Neural crest cell (in vitro differentiated cells): ENCODE measurements at regions not wholly inside any gene's neighbourhood (a gene's known extent, or its start where the extent isn't known, plus 50 kb on each side); places are given as distances from the start of the nearest gene placed in this dataset.
"Not testable (repeated sequence)": the region's sequence is repeated elsewhere in the genome, so short reads cannot be mapped to it uniquely, and the experiment has no call there.

Experiments used
- DNase-seq: peaks from one replicate; pipeline ENCODE4 v3.0.0; 2021; ENCODE audit warnings: low read depth, mixed read lengths, low spot score
- H3K27ac Mint-ChIP-seq: one replicate; pipeline ENCODE4 v1.8.0; 2021; ENCODE audit warnings: mild to moderate bottlenecking, mixed read lengths; ENCODE audit not compliant: unreplicated experiment
- H3K27me3 Mint-ChIP-seq: 2 replicates; pipeline ENCODE4 v1.8.0; 2021; ENCODE audit warnings: low read depth, mild to moderate bottlenecking, mixed read lengths
- H3K36me3 Mint-ChIP-seq: 2 replicates; pipeline ENCODE4 v1.8.0; 2021; ENCODE audit warnings: low read depth, mild to moderate bottlenecking, mixed read lengths
- H3K4me1 Mint-ChIP-seq: 2 replicates; pipeline ENCODE4 v1.8.0; 2021; ENCODE audit warnings: mixed read lengths
- H3K4me3 Mint-ChIP-seq: one replicate; pipeline ENCODE4 v1.8.0; 2021; ENCODE audit warnings: mild to moderate bottlenecking, mixed read lengths
- H3K9me3 Mint-ChIP-seq: 2 replicates; pipeline ENCODE4 v1.8.0; 2021; ENCODE audit warnings: mixed read lengths
- TF ChIP-seq, protein P1 (sequence below): fragments of 200-600 bp; sonication (generic); conservative IDR thresholded peaks from 2 replicates; pipeline ENCODE4 v1.5.0; 2021; ENCODE audit warnings: antibody characterized with exemption, mild to moderate bottlenecking

DNA sequence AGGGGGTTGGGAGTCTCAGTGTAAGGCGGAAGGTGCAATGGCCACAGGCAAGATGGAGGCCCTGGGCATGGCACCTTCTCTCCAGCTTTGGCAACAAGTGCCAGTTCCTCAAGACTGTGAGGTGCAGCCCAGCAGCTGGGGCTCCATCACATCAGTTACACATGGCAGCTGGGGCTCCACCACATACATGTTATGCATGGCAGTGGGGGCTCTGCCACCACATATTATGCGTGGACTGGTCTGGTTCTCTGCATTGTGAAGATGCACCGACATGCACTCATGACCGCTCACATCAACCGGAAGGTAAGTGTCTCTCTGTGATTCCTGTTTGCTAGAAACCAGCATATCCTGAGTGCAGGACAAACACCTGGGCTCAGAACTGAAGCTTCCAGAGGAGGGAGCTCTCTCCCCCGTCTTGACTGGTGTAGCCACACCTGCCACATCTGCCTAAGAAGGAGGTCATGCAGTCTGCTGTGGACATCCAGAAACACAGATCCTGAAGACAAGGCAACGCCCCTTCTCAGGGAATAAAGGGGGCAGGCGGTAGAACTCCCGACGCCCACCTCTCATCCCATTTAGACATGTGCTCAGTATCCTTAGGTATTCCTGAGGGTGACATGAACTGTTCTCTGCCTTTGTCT is 104.1 kb upstream of the TMPRSS2 start:
- Mint-ChIP-seq H3K4me3 (no peak overlapping the region), H3K27ac (no peak overlapping the region)
- no peak for DNase-seq

DNA sequence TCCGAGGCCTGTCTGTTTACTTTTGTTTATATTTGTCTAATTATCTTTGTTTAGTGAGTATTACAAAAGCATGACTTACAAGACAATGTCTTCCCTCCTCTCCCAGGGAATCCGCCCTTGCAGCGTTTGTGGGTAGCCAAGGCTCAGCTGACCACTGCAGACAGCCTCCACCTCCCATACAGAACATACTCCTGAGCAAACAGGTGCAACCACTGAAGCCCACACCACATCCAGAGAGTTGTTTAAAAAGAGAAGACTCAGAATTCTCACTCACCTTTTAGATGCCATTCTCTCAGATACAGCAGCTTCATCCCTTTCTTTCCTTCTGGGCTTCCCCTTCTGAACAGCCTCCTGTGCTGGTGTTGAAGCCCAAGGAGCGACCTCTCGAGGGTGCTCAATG is 103.5 kb upstream of the TMPRSS2 start:
- TF ChIP-seq, protein P1, sequence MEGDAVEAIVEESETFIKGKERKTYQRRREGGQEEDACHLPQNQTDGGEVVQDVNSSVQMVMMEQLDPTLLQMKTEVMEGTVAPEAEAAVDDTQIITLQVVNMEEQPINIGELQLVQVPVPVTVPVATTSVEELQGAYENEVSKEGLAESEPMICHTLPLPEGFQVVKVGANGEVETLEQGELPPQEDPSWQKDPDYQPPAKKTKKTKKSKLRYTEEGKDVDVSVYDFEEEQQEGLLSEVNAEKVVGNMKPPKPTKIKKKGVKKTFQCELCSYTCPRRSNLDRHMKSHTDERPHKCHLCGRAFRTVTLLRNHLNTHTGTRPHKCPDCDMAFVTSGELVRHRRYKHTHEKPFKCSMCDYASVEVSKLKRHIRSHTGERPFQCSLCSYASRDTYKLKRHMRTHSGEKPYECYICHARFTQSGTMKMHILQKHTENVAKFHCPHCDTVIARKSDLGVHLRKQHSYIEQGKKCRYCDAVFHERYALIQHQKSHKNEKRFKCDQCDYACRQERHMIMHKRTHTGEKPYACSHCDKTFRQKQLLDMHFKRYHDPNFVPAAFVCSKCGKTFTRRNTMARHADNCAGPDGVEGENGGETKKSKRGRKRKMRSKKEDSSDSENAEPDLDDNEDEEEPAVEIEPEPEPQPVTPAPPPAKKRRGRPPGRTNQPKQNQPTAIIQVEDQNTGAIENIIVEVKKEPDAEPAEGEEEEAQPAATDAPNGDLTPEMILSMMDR: no peak
- DNase-seq: no peak
- Mint-ChIP-seq H3K4me3 (no peak overlapping the region), H3K36me3 (no peaks in the 10 kb centered on the region), H3K9me3 (no peaks in the 10 kb centered on the region), H3K27ac (no peak overlapping the region), H3K4me1 (peaks cover 13% of the 10 kb centered on the region), H3K27me3 (peaks cover 18% of the 10 kb centered on the region)

More for the DNA sequence above, 104.1 kb upstream of the TMPRSS2 start:
- Mint-ChIP-seq H3K27me3 (peaks cover 18% of the 10 kb centered on the region), H3K9me3 (no peaks in the 10 kb centered on the region), H3K36me3 (no peaks in the 10 kb centered on the region), H3K4me1 (peaks cover 13% of the 10 kb centered on the region)
- TF ChIP-seq, protein P1: no peak

DNA sequence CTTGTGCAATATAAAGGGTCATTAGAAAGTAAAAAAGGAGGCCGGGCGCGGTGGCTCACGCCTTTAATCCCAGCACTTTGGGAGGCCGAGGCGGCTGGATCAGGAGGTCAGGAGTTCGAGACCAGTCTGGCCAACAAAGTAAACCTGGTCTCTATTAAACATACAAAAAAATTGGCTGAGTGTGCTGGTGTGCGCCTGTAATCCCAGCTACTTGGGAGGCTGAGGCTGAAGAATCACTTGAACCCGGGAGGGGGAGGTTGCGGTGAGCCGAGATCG is 102.8 kb upstream of the TMPRSS2 start:
- DNase-seq, H3K36me3 Mint-ChIP-seq, H3K9me3 Mint-ChIP-seq, H3K27ac Mint-ChIP-seq, H3K4me3 Mint-ChIP-seq: not testable (repeated sequence)
- Mint-ChIP-seq H3K4me1 (peaks cover 13% of the 10 kb centered on the region), H3K27me3 (peaks cover 18% of the 10 kb centered on the region)

DNA sequence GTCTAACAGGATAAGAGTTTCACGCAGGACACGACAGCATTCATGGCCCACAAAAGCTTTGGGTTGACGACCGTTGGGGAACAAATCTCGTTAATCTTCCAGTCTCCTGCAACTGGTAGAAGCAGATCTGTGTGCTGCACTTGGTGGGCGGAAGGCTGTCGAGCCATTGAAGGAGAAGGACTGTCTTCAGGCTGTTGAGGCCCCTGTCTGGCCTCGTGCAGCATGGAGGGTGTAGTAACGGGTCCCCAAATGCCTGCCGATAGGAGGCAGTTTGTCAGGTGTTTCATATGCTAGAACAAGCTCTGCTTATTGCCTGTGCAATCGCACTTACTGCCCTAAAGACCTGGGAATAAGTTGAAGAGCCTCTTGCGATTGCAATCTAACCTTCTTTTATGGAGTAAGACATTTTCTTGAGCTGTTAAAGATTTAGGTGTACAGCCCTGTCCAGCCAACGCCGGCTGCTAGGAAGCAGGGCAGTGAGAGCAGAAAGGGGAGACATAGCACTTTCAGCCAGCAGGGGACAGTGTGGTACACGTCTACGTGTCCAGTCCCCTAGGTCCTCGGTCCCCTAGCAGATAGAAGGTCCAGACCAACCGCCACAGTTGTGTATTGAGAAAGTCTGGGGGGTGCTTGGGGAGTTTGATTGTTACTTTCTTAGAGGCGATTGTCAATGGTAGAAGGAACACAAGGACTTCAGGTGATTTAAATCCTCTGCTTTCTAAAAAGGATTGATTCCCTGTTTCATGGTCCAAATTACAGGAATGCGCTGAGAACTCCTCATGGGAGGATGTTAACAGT is 102.3 kb upstream of the TMPRSS2 start:
- peaks cover 18% of the 10 kb centered on the region for H3K27me3 Mint-ChIP-seq
- DNase-seq: peak; percentile 69

DNA sequence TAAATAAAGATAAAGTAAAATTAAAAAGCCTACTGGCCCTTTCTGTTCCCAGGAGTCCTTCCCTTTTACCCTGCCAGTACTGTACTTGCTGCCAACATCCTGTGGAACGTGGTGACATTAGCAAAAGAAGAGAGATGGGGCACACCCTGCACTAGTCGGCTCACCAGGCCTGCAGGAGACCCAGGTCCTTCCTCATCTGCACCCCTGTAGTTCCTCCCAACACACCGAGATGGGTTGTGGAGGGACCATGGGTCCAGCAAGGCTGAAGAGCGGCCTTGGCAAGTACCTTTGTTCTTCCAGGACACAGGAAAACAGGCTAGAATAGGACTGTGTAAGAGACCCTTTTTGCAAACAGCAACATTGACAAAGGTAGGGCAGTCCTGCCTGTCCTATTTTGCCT is 98.7 kb upstream of the TMPRSS2 start:
- peaks cover 13% of the 10 kb centered on the region for H3K4me1 Mint-ChIP-seq
- DNase-seq: no peak
- H3K27ac Mint-ChIP-seq: no peak overlapping the region
- no peaks in the 10 kb centered on the region for H3K9me3 Mint-ChIP-seq
- no peaks in the 10 kb centered on the region for H3K36me3 Mint-ChIP-seq
- TF ChIP-seq, protein P1: no peak
- H3K27me3 Mint-ChIP-seq: peaks cover 8% of the 10 kb centered on the region
- H3K4me3 Mint-ChIP-seq: no peak overlapping the region

More for the DNA sequence above, 102.3 kb upstream of the TMPRSS2 start:
- TF ChIP-seq, protein P1: peak; percentile 76
- no peak overlapping the region for H3K27ac Mint-ChIP-seq
- no peaks in the 10 kb centered on the region for H3K9me3 Mint-ChIP-seq
- no peak overlapping the region for H3K4me3 Mint-ChIP-seq
- no peaks in the 10 kb centered on the region for H3K36me3 Mint-ChIP-seq
- peaks cover 13% of the 10 kb centered on the region for H3K4me1 Mint-ChIP-seq

DNA sequence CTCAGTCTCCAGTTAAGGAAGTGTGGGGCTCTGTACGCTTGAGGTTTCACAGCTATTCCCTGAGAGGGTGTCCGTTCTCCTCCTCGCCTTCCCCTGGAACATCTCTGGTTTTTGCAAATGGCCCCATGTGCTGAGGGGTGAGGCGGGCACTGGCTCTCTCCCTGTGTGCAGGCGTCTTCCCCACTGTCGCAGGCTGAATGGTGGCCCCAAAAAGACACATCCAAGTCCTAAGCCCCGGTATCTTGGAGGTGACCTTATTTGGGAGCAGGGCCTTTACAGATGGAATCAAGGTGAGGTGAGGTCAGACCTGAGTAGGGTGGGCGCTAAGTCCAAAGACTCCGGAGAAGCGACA is 98.0 kb upstream of the TMPRSS2 start:
- Mint-ChIP-seq H3K4me1 (peaks cover 16% of the 10 kb centered on the region), H3K27ac (no peak overlapping the region), H3K4me3 (no peak overlapping the region), H3K9me3 (no peaks in the 10 kb centered on the region), H3K36me3 (no peaks in the 10 kb centered on the region), H3K27me3 (peaks cover 6% of the 10 kb centered on the region)
- DNase-seq: no peak
- TF ChIP-seq, protein P1: no peak
